ENCODE measurements at regions not wholly inside any gene's neighbourhood (a gene's known extent, or its start where the extent isn't known, plus 50 kb on each side); places are given as distances from the start of the nearest gene placed in this dataset.

- no peak overlapping the region for H3K4me3 ChIP-seq (ENCODE audit: low read depth, low read length)
- in situ Hi-C loops (cut with HindIII; ENCODE audit: low sequenced_read_pairs) = no loop called here
- TF ChIP-seq CTCF (IDR thresholded peaks at IDR 0.05; ENCODE audit: low read depth, low read length) = no peak
- DNase-seq (ENCODE audit: low read depth, low spot score) = no peak
These were observed 1133.8 kb downstream of the TUSC7 start for GRCh38 chr3:117843356-117843755.

- DNase-seq (ENCODE audit: low read depth, low spot score) = peak; percentile 30
- in situ Hi-C loops (cut with HindIII; ENCODE audit: low sequenced_read_pairs) = no loop called here
- no peak overlapping the region for H3K4me3 ChIP-seq (ENCODE audit: low read depth, low read length)
- no peak for TF ChIP-seq CTCF (IDR thresholded peaks at IDR 0.05; ENCODE audit: low read depth, low read length)
These were observed 1135.1 kb downstream of the TUSC7 start for GRCh38 chr3:117844676-117845075.

GRCh38 chr3:117846238-117846637 is 1136.7 kb downstream of the TUSC7 start:
- no peak for DNase-seq (ENCODE audit: low read depth, low spot score)
- H3K4me3 ChIP-seq (ENCODE audit: low read depth, low read length) = no peak overlapping the region
- TF ChIP-seq CTCF (IDR thresholded peaks at IDR 0.05; ENCODE audit: low read depth, low read length) = no peak
- in situ Hi-C loops (cut with HindIII; ENCODE audit: low sequenced_read_pairs) = no loop called here

GRCh38 chr3:117848606-117849005 is 1139.0 kb downstream of the TUSC7 start:
- TF ChIP-seq CTCF (IDR thresholded peaks at IDR 0.05; ENCODE audit: low read depth, low read length) = no peak
- in situ Hi-C loops (cut with HindIII; ENCODE audit: low sequenced_read_pairs) = no loop called here
- no peak overlapping the region for H3K4me3 ChIP-seq (ENCODE audit: low read depth, low read length)
- no peak for DNase-seq (ENCODE audit: low read depth, low spot score)

GRCh38 chr3:117853923-117854668 is 1144.5 kb downstream of the TUSC7 start:
- no peak for TF ChIP-seq CTCF (IDR thresholded peaks at IDR 0.05; ENCODE audit: low read depth, low read length)
- in situ Hi-C loops (cut with HindIII; ENCODE audit: low sequenced_read_pairs) = no loop called here
- peak; percentile 45 for DNase-seq (ENCODE audit: low read depth, low spot score)
- H3K4me3 ChIP-seq (ENCODE audit: low read depth, low read length) = no peak overlapping the region

- no peak overlapping the region for H3K4me3 ChIP-seq (ENCODE audit: low read depth, low read length)
- no peak for DNase-seq (ENCODE audit: low read depth, low spot score)
- in situ Hi-C loops (cut with HindIII; ENCODE audit: low sequenced_read_pairs) = no loop called here
- TF ChIP-seq CTCF (IDR thresholded peaks at IDR 0.05; ENCODE audit: low read depth, low read length) = no peak
These were observed 1146.8 kb downstream of the TUSC7 start for GRCh38 chr3:117856354-117856753.

All from astrocyte of the spinal cord (primary cell).